ENCODE measurements at regions not wholly inside any gene's neighbourhood (a gene's known extent, or its start where the extent isn't known, plus 50 kb on each side); places are given as distances from the start of the nearest gene placed in this dataset.

GRCh38 chr11:15585602-15586331 lies 471.0 kb downstream of the INSC start:
- TF ChIP-seq POLR2A (IDR thresholded peaks at IDR 0.05): no peak
- TF ChIP-seq CTCF (IDR thresholded peaks at IDR 0.05): no peak
